Spleen (tissue), 11 donors: ENCODE measurements at regions not wholly inside any gene's neighbourhood (a gene's known extent, or its start where the extent isn't known, plus 50 kb on each side); places are given as distances from the start of the nearest gene placed in this dataset.

Source experiments
- DNase-seq: peaks from one replicate; pipeline ENCODE4 v3.0.0-alpha.2; 2020
- H3K27ac ChIP-seq, 8 donors: fragments of 200-600 bp; sonication (generic) in 7 of 8; 1 replicate in 4 of 8; 2 replicates in 4 of 8; pipeline versions ENCODE4 v1.5.0 to v1.8.0; 2016 to 2021; ENCODE audit warnings: inconsistent platforms in 4 of 8, mild to moderate bottlenecking in 4 of 8, moderate library complexity in 1 of 8
- H3K27me3 ChIP-seq, 7 donors: fragments of 200-600 bp; sonication (generic) in 6 of 7; replicated peaks in 1 of 7; 1 replicate in 4 of 7; 2 replicates in 3 of 7; pipeline versions ENCODE4 v1.5.0 to v1.8.0; 2016 to 2021; ENCODE audit warnings: inconsistent platforms in 3 of 7, mild to moderate bottlenecking in 1 of 7
- H3K36me3 ChIP-seq, 6 donors: fragments of 200-600 bp; sonication (generic) in 5 of 6; 1 replicate in 4 of 6; 2 replicates in 2 of 6; pipeline versions ENCODE4 v1.5.0 to v1.8.0; 2016 to 2021; ENCODE audit warnings: inconsistent platforms in 2 of 6
- H3K4me1 ChIP-seq, 6 donors: fragments of 200-600 bp; sonication (generic) in 5 of 6; 1 replicate in 3 of 6; 2 replicates in 3 of 6; pipeline versions ENCODE4 v1.5.0 to v1.8.0; 2016 to 2021; ENCODE audit warnings: inconsistent platforms in 3 of 6
- H3K4me3 ChIP-seq, 8 donors: fragments of 200-600 bp; sonication (generic) in 7 of 8; 1 replicate in 4 of 8; 2 replicates in 4 of 8; pipeline versions ENCODE4 v1.5.0 to v1.8.0; 2016 to 2021; ENCODE audit warnings: inconsistent platforms in 4 of 8, mild to moderate bottlenecking in 4 of 8, moderate library complexity in 2 of 8
- H3K9me3 ChIP-seq, 8 donors: fragments of 200-600 bp; sonication (generic) in 7 of 8; 1 replicate in 4 of 8; 2 replicates in 4 of 8; pipeline versions ENCODE4 v1.5.0 to v1.8.0; 2016 to 2021; ENCODE audit warnings: inconsistent platforms in 4 of 8
- CTCF ChIP-seq, 11 experiments: fragments of 200-600 bp in 7 of 11; fragments of 450-650 bp in 4 of 11; sonication (generic) in 4 of 11; IDR thresholded peaks in 8 of 11; conservative IDR thresholded peaks in 3 of 11; 1 replicate in 7 of 11; 2 replicates in 4 of 11; pipeline versions ENCODE4 v1.4.0 to v1.8.0; 2016 to 2021; ENCODE audit warnings: antibody characterized with exemption in 11 of 11, inconsistent platforms in 4 of 11, mild to moderate bottlenecking in 1 of 11
- POLR2A ChIP-seq, 3 donors: fragments of 450-650 bp; IDR thresholded peaks; one replicate each; pipeline ENCODE4 v1.5.1; 2017; ENCODE audit warnings: antibody characterized with exemption in 3 of 3, mild to moderate bottlenecking in 1 of 3
- POLR2AphosphoS5 ChIP-seq, 3 donors: sonication (generic); formaldehyde crosslinking; IDR thresholded peaks; one replicate each; pipeline ENCODE4 v1.5.1; 2017; ENCODE audit warnings: antibody characterized with exemption in 3 of 3
- WGBS, 5 donors: extraction: QIAGEN DNeasy Blood & Tissue Kit in 3 of 5; methylation state at CpG; one replicate each; pipeline versions ENCODE4 v1.1.5 to v1.1.7; 2013 to 2018; 5-methylcytosine and 5-hydroxymethylcytosine counted together
- intact Hi-C: fragments of 100-400 bp; cut with DNase I; formaldehyde crosslinking; loops from one replicate; pipeline ENCODE4 v1.15.0; 2023; ENCODE audit warnings: low total_unique reads
- donor health status: healthy with polysubstance abuse.
- donor health status: DM: no; HTN: no; CAD: no; lungs with moderate emphysema.
- donor health status: DM: no; HTN: no; CAD: no.
- donor health status: Bipolar disorder and iron deficiency.
- donor health status: healthy.
- donor health status: DM: no; HTN: no; CAD: no.
- donor health status: DM: yes; HTN: yes; CAD: no.

DNA sequence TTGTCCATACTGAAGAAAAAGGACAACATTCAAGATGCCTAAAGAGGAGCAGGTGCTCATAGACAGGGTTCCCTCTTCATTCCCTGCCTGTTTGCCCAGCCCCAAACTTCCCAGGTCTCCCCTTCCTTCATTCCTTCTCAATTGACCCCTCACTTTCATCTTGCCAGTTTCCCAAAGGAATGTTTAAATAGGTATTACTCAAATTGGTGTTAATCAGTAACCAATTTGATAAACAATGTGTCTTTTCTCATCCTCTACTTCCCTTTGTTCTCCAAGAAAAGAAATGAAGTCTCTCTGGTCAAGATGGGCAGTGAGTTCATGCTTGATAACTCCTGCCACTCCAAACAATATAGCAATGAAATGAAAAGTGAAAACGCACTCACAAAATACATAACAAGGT lies 101.9 kb downstream of the TMPRSS5 start:
- no peak for DNase-seq
- intact Hi-C loops, result no loop called here
- TF ChIP-seq POLR2A (IDR thresholded peaks at IDR 0.05), result no peak
- no peak for TF ChIP-seq POLR2AphosphoS5 (IDR thresholded peaks at IDR 0.05)
- TF ChIP-seq CTCF (IDR thresholded peaks at IDR 0.05 in 8 of 11, conservative IDR thresholded peaks at IDR 0.05 in 3 of 11), result no peak
- Histone ChIP-seq H3K4me1 (no peaks in the 10 kb centered on the region), H3K9me3 (peaks cover 0 to 17% (median 11%) of the 10 kb centered on the region in 8 donors), H3K27me3 (no peaks in the 10 kb centered on the region), H3K4me3 (no peak overlapping the region), H3K36me3 (no peaks in the 10 kb centered on the region), H3K27ac (no peak overlapping the region)
- WGBS, 5 donors, result 39 to 95% (median 84%) methylated on average over 1 of the region's 1 CpG

DNA sequence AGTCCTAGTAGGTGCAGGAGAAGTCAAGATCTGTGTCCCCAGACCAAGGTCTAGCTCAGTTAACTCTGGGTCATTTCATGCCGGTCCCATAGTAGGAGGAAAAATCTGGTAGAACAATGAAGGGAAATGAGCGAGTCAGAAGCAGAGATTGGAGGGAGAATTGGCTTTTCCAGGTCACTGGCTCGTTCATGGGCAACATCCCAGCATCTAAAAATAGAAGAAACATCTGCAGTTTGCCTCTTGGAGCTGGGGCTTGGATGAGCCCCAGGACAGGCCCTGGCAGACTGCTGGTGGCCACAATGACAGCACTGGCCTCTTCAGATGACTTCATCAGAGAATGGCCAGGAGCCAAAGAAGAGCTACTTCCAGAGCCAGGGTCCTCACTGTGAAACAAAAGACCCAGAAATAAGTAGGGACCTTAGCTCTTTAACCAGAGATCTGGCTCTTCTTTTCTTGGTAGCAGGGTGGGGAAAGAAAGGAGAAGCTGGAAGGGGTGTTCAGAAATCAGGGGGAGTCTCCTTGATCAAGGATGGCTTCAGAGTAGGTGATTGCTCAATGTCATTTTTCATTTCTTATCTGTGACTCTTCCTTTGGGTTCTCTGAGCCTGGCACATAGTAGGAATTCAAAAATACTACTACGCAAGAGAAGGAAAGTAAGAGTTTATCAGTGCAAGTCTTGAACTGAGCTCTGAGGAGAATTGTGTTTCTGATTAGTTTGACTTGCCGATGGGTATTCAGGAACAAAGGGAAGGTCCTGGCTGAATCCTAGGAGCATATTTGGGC lies 102.6 kb downstream of the TMPRSS5 start:
- H3K4me3 ChIP-seq, result no peak overlapping the region
- H3K4me1 ChIP-seq, result no peaks in the 10 kb centered on the region
- no peak for TF ChIP-seq POLR2A (IDR thresholded peaks at IDR 0.05)
- TF ChIP-seq POLR2AphosphoS5 (IDR thresholded peaks at IDR 0.05), result no peak
- TF ChIP-seq CTCF (IDR thresholded peaks at IDR 0.05 in 8 of 11, conservative IDR thresholded peaks at IDR 0.05 in 3 of 11), result no peak
- peaks cover 0 to 17% (median 11%) of the 10 kb centered on the region in 8 donors for H3K9me3 ChIP-seq
- DNase-seq, result no peak
- 43 to 59% (median 44%) methylated on average over 5 of the region's 5 CpGs for WGBS, 5 donors
- no peaks in the 10 kb centered on the region for H3K36me3 ChIP-seq
- intact Hi-C loops, result no loop called here
- H3K27ac ChIP-seq, result no peak overlapping the region
- no peaks in the 10 kb centered on the region for H3K27me3 ChIP-seq

DNA sequence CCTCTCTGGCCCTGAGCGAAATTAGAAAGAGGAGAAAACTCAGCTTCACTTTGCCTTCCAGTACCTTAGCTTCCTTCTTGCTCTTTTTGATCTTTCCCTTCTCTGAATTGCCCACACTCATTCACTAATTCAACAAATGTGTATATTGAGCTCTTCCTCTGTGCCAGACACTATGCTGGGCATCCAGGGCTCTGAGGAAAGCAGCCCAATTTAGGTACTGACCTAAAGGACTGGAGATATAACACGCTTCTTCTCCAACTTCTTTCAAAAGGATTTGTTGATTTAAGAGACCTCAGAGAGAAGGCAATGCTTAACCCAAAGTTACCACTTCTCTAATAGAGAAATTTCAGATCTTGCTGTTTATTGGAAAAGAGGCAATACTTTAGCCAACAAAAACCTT lies 103.6 kb downstream of the TMPRSS5 start:
- WGBS, 5 donors, result 78 to 92% (median 81%) methylated on average over 2 of the region's 2 CpGs
- no peak overlapping the region for H3K4me3 ChIP-seq
- peaks cover 0 to 17% (median 11%) of the 10 kb centered on the region in 8 donors for H3K9me3 ChIP-seq
- H3K36me3 ChIP-seq, result no peaks in the 10 kb centered on the region
- TF ChIP-seq POLR2A (IDR thresholded peaks at IDR 0.05), result no peak
- no peak for TF ChIP-seq POLR2AphosphoS5 (IDR thresholded peaks at IDR 0.05)
- TF ChIP-seq CTCF (IDR thresholded peaks at IDR 0.05 in 8 of 11, conservative IDR thresholded peaks at IDR 0.05 in 3 of 11), result no peak
- intact Hi-C loops, result no loop called here
- no peak overlapping the region for H3K27ac ChIP-seq
- H3K4me1 ChIP-seq, result no peaks in the 10 kb centered on the region
- no peaks in the 10 kb centered on the region for H3K27me3 ChIP-seq
- no peak for DNase-seq

DNA sequence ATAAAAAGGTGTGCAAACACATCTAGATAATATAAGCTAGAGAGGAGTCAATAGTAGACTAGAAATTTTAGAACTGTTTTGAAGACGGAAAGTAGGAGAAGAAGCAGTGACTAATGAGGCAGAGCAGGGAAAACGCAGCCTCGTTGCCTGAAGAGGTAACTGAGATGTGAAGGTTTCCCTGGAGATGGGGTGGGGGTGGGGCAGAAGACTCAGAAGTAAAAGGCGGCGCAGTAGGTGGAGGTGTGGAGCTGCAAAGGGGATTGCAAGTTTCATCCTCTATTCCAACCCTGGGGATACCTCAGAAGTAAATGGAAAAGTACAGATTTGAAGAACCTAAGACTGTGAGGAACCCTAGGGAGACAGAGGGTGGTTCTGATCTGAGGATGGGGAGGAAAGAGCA lies 109.5 kb downstream of the TMPRSS5 start:
- no peaks in the 10 kb centered on the region for H3K36me3 ChIP-seq
- intact Hi-C loops, result no loop called here
- no peaks in the 10 kb centered on the region for H3K4me1 ChIP-seq
- H3K9me3 ChIP-seq, result peaks cover 0 to 17% (median 8%) of the 10 kb centered on the region in 8 donors
- no peak overlapping the region for H3K4me3 ChIP-seq
- no peak for DNase-seq
- no peak for TF ChIP-seq POLR2AphosphoS5 (IDR thresholded peaks at IDR 0.05)
- TF ChIP-seq POLR2A (IDR thresholded peaks at IDR 0.05), result no peak
- no peak for TF ChIP-seq CTCF (IDR thresholded peaks at IDR 0.05 in 8 of 11, conservative IDR thresholded peaks at IDR 0.05 in 3 of 11)
- WGBS, 5 donors, result 69 to 72% (median 70%) methylated on average over 5 of the region's 5 CpGs
- peaks cover 0 to 25% (median 4%) of the 10 kb centered on the region in 7 donors for H3K27me3 ChIP-seq
- H3K27ac ChIP-seq, result no peak overlapping the region
